ENCODE measurements at regions not wholly inside any gene's neighbourhood (a gene's known extent, or its start where the extent isn't known, plus 50 kb on each side); places are given as distances from the start of the nearest gene placed in this dataset.

DNA sequence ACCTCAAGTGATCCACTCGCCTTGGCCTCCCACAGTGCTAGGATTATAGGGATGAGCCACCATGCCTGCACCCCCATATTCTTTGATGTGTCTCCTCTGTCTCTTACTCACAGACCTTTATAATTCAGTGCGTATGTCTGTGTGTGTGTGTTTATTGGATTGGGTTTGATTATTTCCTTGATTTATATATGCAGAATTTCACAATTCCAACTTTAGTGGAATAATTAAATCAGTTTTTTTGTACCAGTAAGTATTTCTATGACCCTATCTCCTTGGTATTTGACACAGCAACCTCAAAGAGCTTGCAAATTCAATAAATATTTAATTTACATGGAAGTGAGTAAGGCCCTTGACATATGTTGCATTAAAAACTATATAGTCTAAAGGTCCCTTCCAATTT is 333.9 kb upstream of the ADAMTS5 start:
- no peak for TF ChIP-seq CTCF (conservative IDR thresholded peaks at IDR 0.05; ENCODE audit: low read length)
- no peak for TF ChIP-seq EZH2phosphoT487 (IDR thresholded peaks at IDR 0.05; ENCODE audit: borderline replicate concordance)

Measured in Loucy (cell line).